Liver (tissue), 8 donors: ENCODE measurements at regions not wholly inside any gene's neighbourhood (a gene's known extent, or its start where the extent isn't known, plus 50 kb on each side); places are given as distances from the start of the nearest gene placed in this dataset.

Experiments used
- DNase-seq: peaks from one replicate; pipeline ENCODE4 v3.0.0-alpha.2; 2017; ENCODE audit warnings: low spot score
- H3K27ac ChIP-seq, 2 donors: one replicate each; pipeline ENCODE4 v1.7.0; 2013; ENCODE audit warnings: inconsistent platforms in 2 of 2, low read length in 2 of 2, control low read depth in 1 of 2, low read depth in 1 of 2, mild to moderate bottlenecking in 1 of 2
- H3K27me3 ChIP-seq, 4 donors: one replicate each; pipeline versions ENCODE4 v1.6.1 to v1.7.0; 2013; ENCODE audit warnings: low read length in 3 of 4, inconsistent platforms in 1 of 4, mild to moderate bottlenecking in 1 of 4, moderate library complexity in 1 of 4; ENCODE audit not compliant: control insufficient read depth in 4 of 4, insufficient read depth in 4 of 4
- H3K36me3 ChIP-seq, 4 donors: one replicate each; pipeline versions ENCODE4 v1.6.1 to v1.7.0; 2013; ENCODE audit warnings: low read length in 3 of 4, mild to moderate bottlenecking in 3 of 4, low read depth in 1 of 4, moderate library complexity in 1 of 4; ENCODE audit not compliant: control insufficient read depth in 4 of 4, insufficient read depth in 3 of 4
- H3K4me1 ChIP-seq, 4 donors: one replicate each; pipeline versions ENCODE4 v1.6.1 to v1.7.0; 2013; ENCODE audit warnings: low read length in 3 of 4, mild to moderate bottlenecking in 3 of 4, moderate library complexity in 1 of 4; ENCODE audit not compliant: control insufficient read depth in 4 of 4, insufficient read depth in 4 of 4
- H3K4me3 ChIP-seq, 3 donors: one replicate each; pipeline versions ENCODE4 v1.6.1 to v1.7.0; 2013; ENCODE audit warnings: low read length in 3 of 3, control low read depth in 1 of 3, low read depth in 1 of 3, mild to moderate bottlenecking in 1 of 3
- H3K9ac ChIP-seq, 2 donors: one replicate each; pipeline ENCODE4 v1.7.0; 2013; ENCODE audit warnings: low read length in 2 of 2, mild to moderate bottlenecking in 2 of 2, moderate library complexity in 2 of 2, control low read depth in 1 of 2, low read depth in 1 of 2
- H3K9me3 ChIP-seq, 4 donors: one replicate each; pipeline versions ENCODE4 v1.6.1 to v1.7.0; 2013; ENCODE audit warnings: low read length in 3 of 4; ENCODE audit not compliant: control insufficient read depth in 4 of 4
- ATF3 ChIP-seq: IDR thresholded peaks from 2 replicates; pipeline ENCODE4 v1.6.1; 2016; ENCODE audit warnings: antibody characterized with exemption
- CTCF ChIP-seq: fragments of 150-350 bp; IDR thresholded peaks from 2 replicates; pipeline ENCODE4 v1.5.1; 2017; ENCODE audit warnings: improper control_type of control experiment, low read depth, low read length; ENCODE audit not compliant: missing input control
- EGR1 ChIP-seq, 2 donors: IDR thresholded peaks; 2 replicates each; pipeline ENCODE4 v1.6.1; 2016 to 2018; ENCODE audit warnings: antibody characterized with exemption in 2 of 2, low read depth in 2 of 2
- FOXA1 ChIP-seq: IDR thresholded peaks from 2 replicates; pipeline ENCODE4 v1.6.1; 2016; ENCODE audit warnings: antibody characterized with exemption
- FOXA2 ChIP-seq: IDR thresholded peaks from 2 replicates; pipeline ENCODE4 v1.6.1; 2016; ENCODE audit warnings: antibody characterized with exemption
- GABPA ChIP-seq, 2 donors: IDR thresholded peaks in 1 of 2; conservative IDR thresholded peaks in 1 of 2; 2 replicates each; pipeline ENCODE4 v1.6.1; 2016; ENCODE audit warnings: antibody characterized with exemption in 2 of 2, mild to moderate bottlenecking in 1 of 2, moderate library complexity in 1 of 2
- HNF4A ChIP-seq, 2 donors: conservative IDR thresholded peaks; 2 replicates each; pipeline ENCODE4 v1.6.1; 2016; ENCODE audit warnings: antibody characterized with exemption in 2 of 2, mild to moderate bottlenecking in 2 of 2
- HNF4G ChIP-seq: IDR thresholded peaks from 2 replicates; pipeline ENCODE4 v1.6.1; 2016; ENCODE audit warnings: antibody characterized with exemption
- JUND ChIP-seq, 2 donors: IDR thresholded peaks; 2 replicates each; pipeline ENCODE4 v1.6.1; 2016; ENCODE audit warnings: antibody characterized with exemption in 2 of 2
- NR2F2 ChIP-seq: IDR thresholded peaks from 2 replicates; pipeline ENCODE4 v1.6.1; 2016; ENCODE audit warnings: antibody characterized with exemption
- RAD21 ChIP-seq, 2 donors: IDR thresholded peaks; 2 replicates each; pipeline ENCODE4 v1.6.1; 2016; ENCODE audit warnings: antibody characterized with exemption in 2 of 2, mild to moderate bottlenecking in 2 of 2
- RXRA ChIP-seq, 2 donors: IDR thresholded peaks; 2 replicates each; pipeline ENCODE4 v1.6.1; 2017 to 2018; ENCODE audit warnings: antibody characterized with exemption in 2 of 2, mild to moderate bottlenecking in 1 of 2
- SP1 ChIP-seq: IDR thresholded peaks from 2 replicates; pipeline ENCODE4 v1.6.1; 2018; ENCODE audit warnings: antibody characterized with exemption, mild to moderate bottlenecking
- TAF1 ChIP-seq: conservative IDR thresholded peaks from 2 replicates; pipeline ENCODE4 v1.6.1; 2016; ENCODE audit warnings: antibody characterized with exemption, mild to moderate bottlenecking
- YY1 ChIP-seq: IDR thresholded peaks from 2 replicates; pipeline ENCODE4 v1.6.1; 2016; ENCODE audit warnings: antibody characterized with exemption, mild to moderate bottlenecking
- ZBTB33 ChIP-seq: IDR thresholded peaks from 2 replicates; pipeline ENCODE4 v1.6.1; 2016; ENCODE audit warnings: antibody characterized with exemption
- WGBS: extraction: QIAGEN DNeasy Blood & Tissue Kit; methylation state at CpG from one replicate; pipeline ENCODE4 v1.1.7; 2013; 5-methylcytosine and 5-hydroxymethylcytosine counted together
- donor health status: healthy.
- donor health status: healthy.
- donor health status: healthy.
- donor health status: healthy.
- donor health status: healthy.

GRCh38 chr6:44005507-44005903 is 121.7 kb downstream of the MRPL14 start:
- H3K27ac ChIP-seq, result no peak overlapping the region
- H3K27me3 ChIP-seq, result no peaks in the 10 kb centered on the region
- H3K4me3 ChIP-seq, result no peak overlapping the region
- WGBS, result 73% methylated on average over 3 of the region's 3 CpGs
- DNase-seq, result no peak
- H3K9me3 ChIP-seq, result no peaks in the 10 kb centered on the region
- TF ChIP-seq RXRA (IDR thresholded peaks at IDR 0.05) (no peak), GABPA (IDR thresholded peaks at IDR 0.05 in 1 of 2, conservative IDR thresholded peaks at IDR 0.05 in 1 of 2) (no peak), RAD21 (IDR thresholded peaks at IDR 0.05) (no peak), NR2F2 (no peak)
- H3K9ac ChIP-seq, result no peak overlapping the region
- peaks cover 0 to 9% (median 5%) of the 10 kb centered on the region in 4 donors for H3K4me1 ChIP-seq
- H3K36me3 ChIP-seq, result no peaks in the 10 kb centered on the region

- peaks cover 0 to 9% (median 5%) of the 10 kb centered on the region in 4 donors for H3K4me1 ChIP-seq
- 81% methylated on average over 7 of the region's 7 CpGs for WGBS
- H3K36me3 ChIP-seq, result no peaks in the 10 kb centered on the region
- no peaks in the 10 kb centered on the region for H3K9me3 ChIP-seq
- H3K27ac ChIP-seq, result no peak overlapping the region
- H3K4me3 ChIP-seq, result no peak overlapping the region
- H3K27me3 ChIP-seq, result no peaks in the 10 kb centered on the region
- no peak for TF ChIP-seq RXRA (IDR thresholded peaks at IDR 0.05)
- no peak for TF ChIP-seq ATF3
- H3K9ac ChIP-seq, result no peak overlapping the region
- DNase-seq, result no peak
Observed at GRCh38 chr6:44004625-44005506, 122.4 kb downstream of the MRPL14 start.

GRCh38 chr6:44004136-44004535 is 123.1 kb downstream of the MRPL14 start:
- H3K27ac ChIP-seq, result no peak overlapping the region
- H3K4me1 ChIP-seq, result peaks cover 0 to 9% (median 5%) of the 10 kb centered on the region in 4 donors
- WGBS, result 88% methylated on average over 9 of the region's 9 CpGs
- TF ChIP-seq SP1 (no peak), EGR1 (IDR thresholded peaks at IDR 0.05; ENCODE audit: low read depth in 2 of 2) (no peak), TAF1 (no peak), HNF4A (conservative IDR thresholded peaks at IDR 0.05) (no peak), HNF4G (no peak), NR2F2 (no peak), GABPA (IDR thresholded peaks at IDR 0.05 in 1 of 2, conservative IDR thresholded peaks at IDR 0.05 in 1 of 2) (no peak), JUND (IDR thresholded peaks at IDR 0.05) (no peak), FOXA2 (no peak), RAD21 (IDR thresholded peaks at IDR 0.05) (no peak)
- H3K36me3 ChIP-seq, result no peaks in the 10 kb centered on the region
- no peaks in the 10 kb centered on the region for H3K9me3 ChIP-seq
- no peaks in the 10 kb centered on the region for H3K27me3 ChIP-seq
- DNase-seq, result no peak
- H3K9ac ChIP-seq, result no peak overlapping the region
- H3K4me3 ChIP-seq, result no peak overlapping the region

- H3K27ac ChIP-seq, result no peak overlapping the region
- H3K9me3 ChIP-seq, result no peaks in the 10 kb centered on the region
- DNase-seq, result no peak
- H3K9ac ChIP-seq, result no peak overlapping the region
- no peaks in the 10 kb centered on the region for H3K36me3 ChIP-seq
- no peak overlapping the region for H3K4me3 ChIP-seq
- whole genome bisulfite sequencing, result 77% methylated on average over 22 of the region's 22 CpGs
- H3K4me1 ChIP-seq, result peaks cover 0 to 9% (median 5%) of the 10 kb centered on the region in 4 donors
- no peaks in the 10 kb centered on the region for H3K27me3 ChIP-seq
- TF ChIP-seq YY1, result no peak
- no peak for TF ChIP-seq FOXA2
- no peak for TF ChIP-seq TAF1
- TF ChIP-seq NR2F2, result no peak
- no peak for TF ChIP-seq HNF4G
- TF ChIP-seq ZBTB33, result no peak
- TF ChIP-seq SP1, result no peak
- TF ChIP-seq CTCF, result no peak
- no peak for TF ChIP-seq ATF3
- no peak for TF ChIP-seq FOXA1
- TF ChIP-seq GABPA (IDR thresholded peaks at IDR 0.05 in 1 of 2, conservative IDR thresholded peaks at IDR 0.05 in 1 of 2), result no peak
Observed at GRCh38 chr6:44003345-44004061, 123.7 kb downstream of the MRPL14 start.
